Pons (tissue), 1 donor: ENCODE measurements at regions not wholly inside any gene's neighbourhood (a gene's known extent, or its start where the extent isn't known, plus 50 kb on each side); places are given as distances from the start of the nearest gene placed in this dataset.
A peak's percentile ranks its signal among the peaks of the same experiment; 100 is the strongest.

Source experiments
- DNase-seq: peaks from one replicate; pipeline ENCODE4 v3.0.0-alpha.2; 2016; ENCODE audit warnings: low spot score

DNA sequence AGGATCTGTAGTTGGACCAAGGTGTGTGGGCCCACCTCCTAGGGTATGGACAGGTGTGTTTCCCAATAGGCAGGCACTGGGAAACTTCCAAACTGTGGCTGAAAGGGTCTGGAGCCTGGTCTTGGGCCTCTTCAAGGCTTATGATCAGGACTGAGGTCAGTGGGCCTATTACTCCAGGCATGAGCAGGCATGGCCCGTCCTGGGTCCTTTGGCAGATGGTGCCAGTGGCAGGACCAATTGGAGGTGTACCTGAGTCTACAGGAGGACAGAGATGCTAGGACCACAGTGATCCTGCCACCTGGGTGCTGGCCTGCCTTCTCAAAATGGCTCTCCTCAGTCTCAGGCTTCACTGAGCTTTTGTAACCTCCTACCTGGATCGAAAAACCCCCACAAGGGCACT lies 95.4 kb downstream of the RAB18 start:
- DNase-seq = no peak

DNA sequence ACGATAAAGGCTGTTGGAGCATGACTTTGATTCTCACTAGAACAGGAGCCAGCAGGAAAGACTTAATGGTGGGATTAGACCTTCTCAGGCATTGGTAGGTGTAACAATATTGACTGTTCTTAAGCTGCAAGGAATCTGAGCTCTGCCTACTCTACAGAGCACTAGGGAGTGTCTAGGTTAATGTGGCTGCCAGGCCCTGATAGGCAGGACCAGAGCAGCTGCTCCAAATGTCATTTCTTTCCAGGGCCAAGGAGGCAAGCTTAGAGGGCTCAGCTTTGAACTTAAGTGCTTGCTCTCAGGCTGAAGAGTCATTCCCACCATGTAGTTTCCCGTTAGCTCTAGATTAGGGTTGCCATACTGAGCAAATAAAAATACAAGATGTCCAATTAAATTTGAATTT lies 96.8 kb downstream of the RAB18 start:
- no peak for DNase-seq

DNA sequence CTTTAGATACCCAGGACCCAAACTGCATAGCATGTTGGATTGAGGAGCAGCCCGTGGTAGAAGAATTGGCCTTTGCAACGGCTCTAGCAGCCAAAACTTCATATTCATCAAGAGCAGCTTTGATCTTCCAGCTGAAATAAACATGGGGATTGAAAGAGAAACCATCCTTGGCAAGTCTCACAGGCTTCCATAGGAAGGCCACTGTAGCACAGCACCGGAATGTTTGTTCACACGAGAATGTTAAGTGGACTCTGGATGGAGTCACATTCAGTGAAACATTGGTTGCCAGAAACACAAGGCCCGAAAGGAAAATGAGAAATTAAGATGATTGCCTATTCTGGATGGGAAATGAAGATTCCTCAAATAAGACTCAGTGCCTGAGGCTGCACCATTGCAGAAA lies 97.4 kb downstream of the RAB18 start:
- DNase-seq = no peak

DNA sequence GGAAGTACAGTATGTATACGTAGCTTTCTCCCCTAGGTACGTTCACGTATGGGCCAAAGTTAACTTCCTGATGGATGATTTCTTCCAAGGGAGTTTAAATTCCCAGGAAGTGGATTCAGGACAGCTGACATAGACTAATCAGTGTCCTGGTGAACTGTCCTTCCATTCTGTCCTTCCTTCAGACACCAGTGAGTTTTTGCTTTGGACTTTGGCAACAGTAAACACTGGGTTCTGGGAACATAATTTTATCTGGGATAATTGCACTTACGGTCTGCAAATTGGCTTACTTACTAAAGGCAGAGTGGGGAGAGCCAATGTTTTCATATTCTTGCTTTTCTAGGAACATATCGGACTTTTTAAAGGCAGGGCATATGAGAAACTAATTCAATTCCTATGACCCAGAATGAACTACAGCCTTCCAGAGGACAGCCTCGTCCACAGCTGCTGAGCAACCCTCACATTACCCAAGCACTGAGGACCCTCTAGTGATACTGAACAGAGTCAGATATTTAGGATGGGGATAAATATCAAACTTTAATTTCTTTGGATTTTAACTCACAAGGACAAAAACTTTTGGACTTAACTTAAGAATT lies 97.9 kb downstream of the RAB18 start:
- DNase-seq = no peak

DNA sequence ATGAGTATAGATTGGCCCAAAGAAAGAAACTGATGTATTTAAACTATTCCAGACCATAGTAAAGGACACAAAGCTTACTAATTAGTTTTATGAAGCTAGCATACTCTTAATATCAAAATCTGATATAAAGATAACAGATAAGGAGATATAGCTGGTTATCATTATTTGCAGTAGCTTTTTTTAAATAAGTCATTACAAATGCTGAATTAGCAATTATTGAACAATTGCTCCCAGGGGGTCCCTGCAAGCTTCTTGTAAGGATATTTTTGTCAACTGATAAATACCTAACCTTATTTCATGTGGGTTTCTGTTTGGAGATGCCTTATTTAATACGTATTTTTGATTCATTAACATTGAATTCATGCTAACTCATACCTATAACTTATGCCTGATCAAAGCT lies 99.0 kb downstream of the RAB18 start:
- no peak for DNase-seq

DNA sequence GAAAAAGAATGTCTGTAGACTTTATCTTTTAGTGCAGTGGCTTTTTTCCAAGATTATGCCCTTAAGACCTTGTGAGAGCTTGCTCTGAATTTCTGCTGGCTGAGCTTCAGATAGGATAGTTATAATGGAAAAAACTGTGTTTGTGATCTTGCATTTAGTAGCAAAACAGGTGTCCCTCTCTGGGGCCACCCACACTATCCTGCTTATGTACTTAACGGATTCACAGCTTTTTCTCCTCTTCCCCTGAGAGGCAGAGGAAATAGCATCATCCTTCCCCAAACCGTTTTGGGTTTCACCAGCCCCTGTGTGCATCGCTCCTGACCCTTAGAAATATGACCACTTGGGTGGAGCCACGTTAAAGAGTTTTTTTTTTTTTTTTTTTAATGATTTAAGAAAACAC lies 101.2 kb downstream of the RAB18 start:
- DNase-seq = no peak

DNA sequence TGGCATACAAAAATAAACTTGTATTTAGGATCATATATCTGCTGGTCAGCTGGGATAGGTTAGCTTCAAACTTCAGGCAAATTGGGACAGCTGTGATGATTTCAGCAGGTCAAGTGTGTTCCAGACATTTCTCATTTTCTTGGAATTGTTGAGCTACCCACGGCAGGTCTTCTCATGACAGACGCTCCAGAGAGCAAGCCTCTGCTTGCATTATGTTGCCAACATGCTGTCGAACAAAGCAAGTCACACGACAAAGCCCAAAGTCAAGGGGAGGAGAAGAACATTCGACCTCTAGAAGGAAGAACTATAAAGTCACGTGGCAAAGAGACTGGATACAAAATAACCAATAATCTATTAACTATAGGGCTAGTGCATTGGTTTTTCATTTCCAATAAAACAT lies 103.5 kb downstream of the RAB18 start:
- DNase-seq = no peak

DNA sequence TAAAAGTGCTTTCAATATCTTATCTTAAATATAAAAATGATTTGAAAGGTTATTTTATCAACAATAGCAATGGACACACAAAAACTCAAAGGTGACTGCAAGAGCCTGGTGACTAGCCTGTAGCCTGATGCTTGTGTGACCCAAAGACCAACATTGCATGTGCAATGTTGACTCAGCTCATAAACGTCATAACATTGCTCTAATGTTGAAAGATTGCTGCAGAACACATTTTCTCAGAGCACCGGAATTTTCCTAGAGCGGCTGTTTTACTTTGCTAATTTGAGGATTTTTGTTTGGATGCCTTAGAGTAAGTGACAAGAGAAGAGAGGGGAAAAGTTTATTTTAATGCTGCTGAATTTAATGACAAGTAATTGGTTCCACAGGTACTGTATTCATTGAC lies 107.1 kb downstream of the RAB18 start:
- no peak for DNase-seq

DNA sequence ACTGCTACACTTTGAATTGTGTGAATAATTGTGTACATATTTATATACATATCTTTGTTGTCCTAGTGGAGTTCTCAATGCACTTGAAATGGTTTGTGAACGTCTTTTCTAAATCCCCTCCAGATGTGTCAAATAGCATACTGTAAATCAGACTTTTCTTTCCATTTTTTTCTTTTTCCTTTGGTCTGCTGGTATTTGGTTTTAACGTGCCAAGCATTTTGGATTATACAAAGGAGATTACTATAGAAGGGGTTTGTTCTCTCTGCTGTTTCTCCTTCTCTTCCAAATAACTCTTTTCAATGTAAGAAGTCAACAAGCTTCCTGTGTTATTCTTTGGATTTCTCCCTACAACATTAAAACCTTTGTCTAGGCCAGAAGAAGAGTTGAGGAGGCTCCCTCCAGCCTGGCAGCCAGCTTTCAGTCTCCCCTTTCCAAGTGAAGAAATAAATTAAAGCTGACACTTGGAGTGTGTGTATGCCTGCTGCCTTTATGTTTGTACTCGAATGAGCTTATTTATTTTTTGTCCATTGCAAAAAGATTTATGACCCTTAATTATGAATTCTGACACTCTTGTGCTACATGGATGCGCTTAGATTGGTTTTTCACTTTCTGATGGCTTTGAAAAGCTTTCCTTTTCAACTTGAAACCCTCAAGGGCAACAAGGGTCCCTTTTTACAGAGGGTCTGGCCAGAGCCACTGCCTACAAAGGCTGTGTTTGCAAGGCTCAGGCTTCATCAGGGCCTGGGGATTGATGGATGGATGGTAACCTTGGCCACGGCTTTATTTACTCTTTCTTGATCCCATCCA lies 107.8 kb downstream of the RAB18 start:
- DNase-seq = peak; percentile 25

DNA sequence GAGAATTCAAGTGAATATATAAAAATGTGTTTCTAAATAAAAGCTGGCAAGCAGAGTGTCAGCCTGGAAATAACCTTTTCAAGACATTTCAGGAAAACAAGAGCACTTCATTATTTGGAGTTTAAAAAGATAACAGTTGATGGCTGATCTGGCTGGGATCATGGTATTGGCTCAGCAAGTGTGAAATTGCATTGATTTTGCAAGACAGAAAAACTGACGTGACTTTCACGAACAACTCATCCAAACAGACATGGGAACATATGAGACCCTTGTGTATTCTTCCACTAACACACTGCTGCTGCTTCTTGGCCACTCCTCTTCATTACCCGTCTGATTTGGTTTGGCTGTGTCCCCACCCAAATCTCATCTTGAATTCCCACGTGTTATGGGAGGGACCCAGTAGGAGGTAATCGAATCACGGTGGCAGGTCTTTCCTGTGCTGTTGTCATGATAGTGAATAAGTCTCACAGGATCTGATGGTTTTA lies 108.5 kb downstream of the RAB18 start:
- DNase-seq = no peak

DNA sequence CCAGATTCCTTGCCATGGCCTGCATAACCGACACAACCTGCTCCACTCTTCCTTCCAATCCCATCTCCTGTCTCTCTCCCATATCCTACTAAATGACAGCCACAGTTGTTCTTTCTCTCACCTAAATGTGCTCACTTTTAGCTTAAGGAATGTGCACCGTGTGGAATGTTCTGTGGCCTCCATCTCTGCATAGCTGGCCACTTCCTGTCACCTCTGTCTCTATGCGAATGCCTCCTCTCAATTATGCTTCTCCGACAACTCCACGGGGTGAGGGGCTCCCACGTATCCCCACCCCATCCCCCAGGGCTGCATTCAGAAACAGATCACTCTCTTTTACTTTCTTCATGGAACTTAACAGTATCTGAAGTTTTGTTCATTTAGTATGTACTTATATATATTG lies 110.7 kb downstream of the RAB18 start:
- no peak for DNase-seq

DNA sequence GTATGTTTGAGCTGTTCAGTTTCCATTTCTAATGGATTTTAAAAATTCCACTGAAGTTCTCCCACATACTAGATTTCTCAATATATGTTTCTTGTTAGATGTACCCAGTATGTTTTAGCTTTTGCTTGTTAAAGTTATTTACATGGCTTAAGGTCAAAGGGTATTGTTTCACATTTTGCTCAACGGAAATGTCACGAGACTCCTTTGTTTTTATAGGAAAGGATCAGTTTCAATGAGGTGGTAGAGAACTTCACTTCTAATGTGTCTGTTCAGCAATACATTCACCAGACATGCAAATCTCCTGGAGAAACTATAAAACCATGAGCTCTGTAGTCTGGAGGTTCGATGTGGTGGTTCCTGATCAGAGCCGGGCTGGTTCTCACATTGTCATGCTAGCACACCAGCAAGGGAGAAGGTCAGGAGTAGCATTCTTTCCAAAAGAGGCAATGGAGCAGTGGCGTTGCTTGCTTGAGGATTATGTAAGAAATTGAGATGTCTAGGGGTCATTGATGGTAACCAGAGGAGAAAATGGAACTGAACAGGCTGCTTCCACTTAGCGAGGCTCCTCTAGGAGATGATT lies 114.0 kb downstream of the RAB18 start:
- no peak for DNase-seq

DNA sequence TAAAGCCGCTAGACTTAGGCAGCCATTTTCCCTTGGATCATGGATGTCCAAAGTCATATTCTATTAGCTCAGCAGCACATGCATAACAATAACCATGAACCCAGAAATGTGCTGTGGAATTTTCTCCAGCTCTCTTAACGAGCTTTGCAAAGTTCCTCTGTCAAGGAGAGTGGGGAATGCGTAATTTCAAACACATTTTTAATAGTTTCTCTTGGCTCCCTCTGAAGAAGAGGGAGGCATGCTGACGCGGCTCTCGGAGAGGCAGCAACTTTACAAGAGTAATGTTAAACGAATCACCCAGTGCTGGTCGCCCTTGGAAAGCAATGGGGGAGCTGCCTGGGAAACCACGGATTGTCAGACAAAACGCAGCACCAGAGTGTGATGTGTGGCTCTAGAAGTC lies 114.8 kb downstream of the RAB18 start:
- no peak for DNase-seq

DNA sequence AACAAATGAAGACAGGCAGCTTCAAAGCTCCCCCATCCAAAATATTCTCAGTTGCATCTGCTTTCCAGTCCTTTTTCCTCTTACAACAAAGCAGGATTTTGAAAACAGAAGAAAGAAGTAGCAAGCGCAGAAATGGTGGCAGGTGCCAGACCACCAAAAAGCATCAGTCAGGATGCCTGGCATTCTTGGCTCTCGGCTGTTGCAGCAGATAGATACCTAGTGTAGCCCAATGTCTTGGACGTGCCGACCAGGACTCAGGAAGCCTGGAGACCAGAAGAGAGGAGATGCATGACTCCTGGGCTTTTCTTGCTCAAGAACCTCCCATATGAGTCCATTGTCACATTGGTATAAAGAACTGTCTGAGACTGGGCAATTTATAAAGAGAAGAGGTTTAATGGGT lies 115.2 kb downstream of the RAB18 start:
- DNase-seq = no peak

DNA sequence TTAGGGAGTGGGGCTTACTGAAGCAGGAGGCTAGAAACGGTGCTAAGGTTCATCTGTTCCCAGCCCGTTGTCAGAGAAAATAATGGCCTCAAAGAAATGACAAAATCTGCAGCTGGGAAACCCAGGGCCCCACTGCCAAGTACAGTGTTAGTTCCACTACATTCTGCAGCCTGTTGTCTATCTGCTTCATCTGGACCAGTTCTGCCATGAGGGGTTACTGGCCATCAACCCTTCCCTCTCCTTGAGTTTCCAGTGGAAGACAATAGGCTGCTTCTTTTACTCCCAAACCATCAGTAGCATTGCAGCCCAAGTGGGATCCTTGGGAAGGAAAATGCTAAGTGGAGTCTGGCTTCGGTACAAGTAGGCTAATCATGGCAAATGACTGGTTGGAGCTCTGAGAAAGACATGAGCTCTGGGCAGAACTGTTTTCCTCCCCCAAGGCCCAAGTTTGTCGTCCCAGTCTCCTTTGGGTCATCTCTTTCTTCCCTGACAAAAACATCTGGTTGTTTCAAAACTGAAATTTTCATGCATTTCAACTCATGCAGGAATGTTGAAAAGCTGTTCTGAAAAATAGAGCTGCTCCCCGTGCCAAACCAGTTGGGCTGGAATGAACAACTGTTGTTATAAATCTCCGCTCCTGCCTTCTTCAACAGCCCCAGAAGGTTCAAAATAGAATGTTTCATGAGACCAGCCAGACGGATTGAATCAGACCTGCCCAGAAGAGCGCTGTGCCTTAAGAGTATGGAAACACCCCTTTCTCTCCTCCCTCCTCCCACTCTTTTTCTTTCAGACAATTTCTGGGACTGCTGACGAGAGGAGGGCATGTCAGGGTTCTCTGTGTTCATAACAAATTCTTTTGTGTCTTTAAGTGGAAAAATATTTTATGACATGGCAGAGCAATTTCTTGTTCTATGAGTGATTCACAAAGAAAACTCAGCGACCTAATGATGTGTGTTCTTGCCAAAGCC lies 116.6 kb downstream of the RAB18 start:
- DNase-seq = no peak

DNA sequence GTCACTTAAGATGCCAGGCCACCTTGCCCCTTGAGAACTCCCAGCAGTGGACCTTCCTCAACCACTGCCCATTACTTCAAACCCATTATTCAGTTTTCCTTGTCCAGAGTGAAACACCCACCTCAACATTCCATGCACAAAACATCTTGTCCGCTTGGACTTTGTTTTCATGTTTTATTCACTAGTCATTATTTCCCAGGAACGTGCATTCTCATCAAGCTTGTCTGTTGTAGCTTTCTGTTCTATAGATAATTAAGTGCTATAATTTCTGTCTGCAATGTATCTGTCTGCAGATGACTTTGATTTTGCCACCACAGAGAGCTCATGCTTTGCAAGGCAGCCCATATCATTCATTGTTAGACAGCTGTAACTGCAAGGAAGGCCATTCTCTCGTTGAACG lies 117.4 kb downstream of the RAB18 start:
- DNase-seq = no peak

DNA sequence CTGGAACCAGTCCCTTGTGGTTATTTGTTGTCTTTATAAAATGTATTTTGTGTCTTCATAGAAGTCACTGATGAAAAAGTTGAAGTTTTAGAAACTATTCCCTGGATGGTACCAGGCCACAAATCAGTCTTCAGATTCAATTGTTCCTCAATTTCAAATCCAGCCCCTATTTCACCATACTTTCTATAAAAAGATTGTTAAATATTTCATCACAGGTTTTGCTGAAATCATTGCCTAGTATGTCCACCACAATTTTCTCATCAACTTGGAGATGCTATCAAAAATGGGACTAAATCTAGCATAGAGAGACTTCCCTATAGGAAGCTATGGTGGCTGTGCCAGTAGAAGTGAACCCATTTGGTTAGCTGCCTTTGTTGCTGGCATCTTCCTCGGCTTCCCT lies 118.5 kb downstream of the RAB18 start:
- no peak for DNase-seq
